ENCODE measurements at regions not wholly inside any gene's neighbourhood (a gene's known extent, or its start where the extent isn't known, plus 50 kb on each side); places are given as distances from the start of the nearest gene placed in this dataset.

DNA sequence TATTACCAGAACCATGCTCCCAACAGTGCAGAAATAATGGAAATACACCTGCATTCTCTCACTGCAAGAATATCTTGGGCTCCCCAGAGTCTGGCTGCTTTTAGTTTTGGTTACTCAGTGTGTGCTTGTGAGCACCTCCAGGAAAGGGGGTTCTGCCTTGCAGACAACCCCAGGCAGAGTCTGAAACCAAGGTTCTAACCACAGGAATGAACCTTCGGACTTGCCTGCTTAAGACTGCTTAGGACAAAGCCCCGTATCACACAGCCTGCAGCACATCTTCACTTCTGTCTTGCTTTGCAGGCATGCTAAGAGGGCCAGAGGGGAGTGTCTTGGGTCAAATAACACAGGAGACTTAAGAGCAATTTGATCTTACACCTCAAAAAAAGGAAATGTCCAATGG is 94.8 kb upstream of the SPATA31C2 start:
- no peak for DNase-seq (ENCODE audit: low read depth in 2 of 3, low spot score in 1 of 3)

DNA sequence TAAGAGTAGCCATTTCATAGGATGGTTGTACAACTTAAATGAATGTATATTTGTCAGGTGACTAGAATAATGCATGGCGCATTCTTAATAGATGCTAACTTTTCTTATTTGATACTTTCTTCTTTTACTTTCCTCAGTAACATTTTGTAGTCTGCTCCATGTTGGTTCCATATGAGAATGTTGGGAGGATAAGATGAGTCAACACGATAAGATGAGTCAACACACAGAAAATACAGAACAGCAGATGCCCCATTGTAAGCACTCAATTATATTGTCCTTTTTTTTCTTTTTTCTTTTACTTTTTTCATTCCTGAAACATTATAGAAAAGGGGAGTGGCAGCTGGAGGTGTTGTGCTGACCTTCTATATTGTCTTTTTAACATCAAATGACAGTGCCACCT is 92.3 kb upstream of the SPATA31C2 start:
- no peak for DNase-seq (ENCODE audit: low read depth in 2 of 3, low spot score in 1 of 3)

GRCh38 chr9:88229434-88229833 is 91.2 kb upstream of the SPATA31C2 start:
- no peak for DNase-seq (ENCODE audit: low read depth in 2 of 3, low spot score in 1 of 3)

DNA sequence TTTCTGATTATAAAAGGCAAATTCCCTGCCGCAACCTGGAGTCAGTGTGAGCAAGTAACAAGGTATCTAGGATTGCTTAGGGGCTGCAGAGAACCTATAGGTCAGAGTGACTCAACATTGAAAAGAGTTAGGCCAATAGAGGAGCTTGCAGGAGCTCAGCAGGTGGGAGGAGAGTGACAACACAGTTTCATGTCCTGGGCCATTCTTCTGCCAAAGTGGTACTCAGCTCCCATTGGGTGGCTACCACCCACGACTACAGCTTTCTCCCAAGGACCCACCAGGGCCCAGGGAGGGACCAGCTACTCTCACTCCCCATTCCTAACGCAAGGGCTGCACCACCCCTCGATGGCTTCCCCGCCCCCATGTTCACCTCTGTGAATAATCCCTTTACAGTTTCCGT is 86.7 kb upstream of the SPATA31C2 start:
- no peak for DNase-seq (ENCODE audit: low read depth in 2 of 3, low spot score in 1 of 3)

- no peak for DNase-seq (ENCODE audit: low read depth in 2 of 3, low spot score in 1 of 3)
These were observed 82.8 kb upstream of the SPATA31C2 start for GRCh38 chr9:88221105-88221504.

GRCh38 chr9:88220652-88221051 is 82.4 kb upstream of the SPATA31C2 start:
- no peak for DNase-seq (ENCODE audit: low read depth in 2 of 3, low spot score in 1 of 3)

- no peak for DNase-seq (ENCODE audit: low read depth in 2 of 3, low spot score in 1 of 3)
These were observed 81.3 kb upstream of the SPATA31C2 start for GRCh38 chr9:88219601-88220000.

- no peak for DNase-seq (ENCODE audit: low read depth in 2 of 3, low spot score in 1 of 3)
These were observed 80.5 kb upstream of the SPATA31C2 start for GRCh38 chr9:88218726-88219125.

DNA sequence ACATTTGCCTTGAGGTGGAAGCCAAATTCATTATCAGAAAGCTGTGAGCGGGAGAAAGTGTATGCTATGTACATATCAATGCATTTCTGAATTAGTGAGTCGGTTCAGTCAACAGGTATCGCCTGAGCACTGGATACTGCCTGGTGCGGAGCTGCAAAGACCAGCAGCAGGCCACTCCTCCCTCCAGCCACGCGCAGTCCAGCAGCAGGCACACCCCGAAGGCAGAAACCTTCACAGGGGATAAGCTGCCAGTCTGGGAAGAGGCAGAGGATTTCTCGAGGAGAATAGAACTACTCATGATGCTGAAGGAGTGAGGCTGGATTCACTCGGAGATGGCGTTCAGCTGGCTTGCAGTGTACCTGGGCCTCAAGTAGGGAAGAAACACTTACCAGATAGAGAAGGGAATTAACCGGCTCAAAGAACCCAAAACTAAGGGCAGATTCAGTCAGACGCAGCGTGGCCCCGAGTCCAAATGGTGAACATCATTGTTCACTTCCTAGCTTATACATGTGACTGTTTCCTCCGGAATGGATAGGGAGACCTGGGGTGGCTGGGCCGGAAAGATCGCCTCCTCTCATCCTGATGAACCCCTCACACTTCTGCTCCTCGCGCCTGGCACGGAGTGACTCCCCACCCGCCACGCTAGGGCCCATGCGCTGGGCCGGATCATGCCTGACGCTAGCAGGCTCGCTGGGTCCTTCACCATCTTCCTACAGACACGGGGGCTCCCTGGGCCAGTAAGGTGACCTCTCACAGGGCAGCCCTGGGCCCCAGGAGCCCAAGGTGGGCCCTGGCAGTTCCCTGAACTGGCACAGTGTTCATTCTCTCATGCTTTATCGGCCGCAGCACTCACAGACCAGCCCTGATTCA is 78.1 kb upstream of the SPATA31C2 start:
- no peak for DNase-seq (ENCODE audit: low read depth in 2 of 3, low spot score in 1 of 3)

GRCh38 chr9:88215196-88216125 is 77.2 kb upstream of the SPATA31C2 start:
- DNase-seq (ENCODE audit: low read depth in 2 of 3, low spot score in 1 of 3) = no peak

GRCh38 chr9:88202321-88202720 is 64.0 kb upstream of the SPATA31C2 start:
- DNase-seq (ENCODE audit: low read depth in 2 of 3, low spot score in 1 of 3) = no peak

DNA sequence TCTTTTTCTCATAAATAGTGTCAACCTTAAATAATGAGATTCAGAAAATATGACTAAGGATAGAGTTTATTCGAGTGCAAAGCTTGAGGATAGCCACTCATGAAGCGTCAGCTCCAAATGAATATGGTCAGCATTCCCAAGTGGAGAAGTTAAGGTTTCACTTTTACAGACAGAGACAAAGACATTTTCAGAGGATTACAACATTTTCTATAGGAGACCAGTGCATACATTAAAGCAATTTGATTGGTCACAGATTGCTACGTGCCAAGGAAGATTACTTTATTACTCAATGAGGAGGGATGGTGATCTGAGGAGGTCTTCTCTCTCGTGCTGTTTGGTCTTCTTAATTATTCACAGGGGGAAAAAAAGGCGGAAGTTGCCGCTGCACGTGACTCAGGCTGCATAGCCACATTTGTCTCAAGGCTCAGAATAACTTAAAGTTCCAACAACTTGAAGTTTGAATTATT is 60.1 kb upstream of the SPATA31C2 start:
- DNase-seq (ENCODE audit: low read depth in 2 of 3, low spot score in 1 of 3) = no peak

DNA sequence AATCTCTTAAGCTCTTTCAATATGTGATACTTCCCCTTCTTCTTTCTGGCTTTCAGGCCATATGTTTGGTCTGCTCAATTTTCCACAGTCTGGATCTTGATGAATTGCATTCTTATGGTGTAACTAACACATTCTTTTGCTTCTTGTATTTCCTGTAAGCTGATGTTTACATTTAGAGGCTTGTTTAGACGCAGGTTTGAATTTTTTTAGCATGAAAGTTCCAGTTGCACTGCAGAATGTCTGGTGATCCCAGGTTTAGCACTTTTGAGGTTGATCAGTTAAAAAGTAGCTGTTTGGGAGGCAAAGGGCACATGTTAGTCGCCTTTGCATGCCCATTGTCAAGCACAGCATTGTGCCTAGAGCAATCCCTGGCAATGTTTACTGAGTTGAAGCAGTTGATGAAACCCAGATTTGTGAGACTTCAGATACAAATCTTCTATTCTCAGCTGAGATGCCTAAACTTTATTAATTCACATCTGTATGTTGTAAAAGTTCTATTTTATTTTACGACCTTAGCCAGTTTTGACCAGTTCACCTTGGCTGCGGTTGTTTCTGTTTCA is 59.6 kb upstream of the SPATA31C2 start:
- DNase-seq (ENCODE audit: low read depth in 2 of 3, low spot score in 1 of 3) = no peak

GRCh38 chr9:88197016-88197415 is 58.7 kb upstream of the SPATA31C2 start:
- no peak for DNase-seq (ENCODE audit: low read depth in 2 of 3, low spot score in 1 of 3)

- DNase-seq (ENCODE audit: low read depth in 2 of 3, low spot score in 1 of 3) = no peak
These were observed 58.0 kb upstream of the SPATA31C2 start for GRCh38 chr9:88196142-88196790.

DNA sequence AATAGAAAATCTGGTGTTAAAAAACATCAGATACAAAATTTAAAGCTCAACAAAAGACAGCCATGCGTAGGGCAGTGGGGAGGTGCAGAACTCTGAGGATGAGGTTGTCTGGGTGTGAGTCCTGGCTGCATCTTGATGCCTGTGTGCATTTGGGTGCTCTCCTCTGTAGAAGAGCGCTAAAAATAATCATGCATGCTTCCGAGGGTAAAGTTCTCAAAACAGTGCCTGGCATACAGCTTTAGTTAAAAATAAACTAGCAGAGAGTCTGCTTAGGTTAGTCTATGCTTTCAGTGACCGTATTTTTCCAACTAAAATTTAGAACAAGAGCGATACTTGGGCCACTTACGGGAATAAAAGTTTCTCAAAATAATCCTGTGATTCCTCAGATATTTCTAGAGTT is 55.5 kb upstream of the SPATA31C2 start:
- no peak for DNase-seq (ENCODE audit: low read depth in 2 of 3, low spot score in 1 of 3)

GRCh38 chr9:88191456-88191855 is 53.2 kb upstream of the SPATA31C2 start:
- no peak for DNase-seq (ENCODE audit: low read depth in 2 of 3, low spot score in 1 of 3)

DNA sequence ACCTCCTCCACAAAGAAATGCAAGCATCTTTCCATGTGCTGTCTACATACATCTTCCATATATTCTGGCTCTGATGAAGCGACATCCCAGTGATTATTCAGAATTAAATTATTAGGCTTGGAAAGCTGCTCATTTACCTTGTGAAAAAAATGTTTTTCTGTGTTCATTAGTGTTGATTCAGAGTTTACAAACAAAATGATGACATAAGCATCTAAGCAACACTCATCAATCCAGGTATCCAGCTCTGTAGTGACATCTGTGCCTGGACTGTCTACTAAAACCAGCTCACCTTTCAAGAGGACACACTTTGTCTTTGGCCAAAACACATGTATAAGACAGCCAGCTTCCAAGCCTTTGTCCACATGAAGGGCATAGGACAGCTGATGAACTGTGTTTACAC is 51.1 kb upstream of the SPATA31C2 start:
- DNase-seq (ENCODE audit: low read depth in 2 of 3, low spot score in 1 of 3) = no peak

All from stimulated activated CD4-positive, alpha-beta T cell treated with anti-CD3 and anti-CD28 coated beads, Interleukin-12 subunit alpha, Interleukin-12 subunit beta, amount 100 ng/mL, for 48 hours (primary cell).